ENCODE measurements at regions not wholly inside any gene's neighbourhood (a gene's known extent, or its start where the extent isn't known, plus 50 kb on each side); places are given as distances from the start of the nearest gene placed in this dataset.

DNA sequence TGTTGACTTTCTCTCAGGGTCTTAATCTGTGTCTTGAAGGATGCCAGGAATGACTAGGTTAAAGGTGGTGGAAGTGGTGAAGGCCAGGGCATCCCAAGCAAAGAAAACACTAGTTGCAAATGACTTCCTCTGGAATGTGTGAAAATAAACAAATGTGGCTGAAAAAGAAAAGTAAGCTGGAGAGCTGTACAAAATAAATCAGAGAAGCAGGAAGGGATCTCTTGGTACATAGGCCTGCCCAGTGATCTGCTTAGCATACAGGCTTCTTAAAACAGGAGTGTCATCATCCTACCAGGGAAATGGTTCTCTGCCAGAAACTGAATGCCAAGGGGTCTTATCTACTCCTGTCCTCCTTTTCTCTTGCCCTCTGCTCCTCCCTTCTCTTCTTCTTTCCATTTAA is 1616.0 kb downstream of the KHDRBS2 start:
- TF ChIP-seq, protein P1, sequence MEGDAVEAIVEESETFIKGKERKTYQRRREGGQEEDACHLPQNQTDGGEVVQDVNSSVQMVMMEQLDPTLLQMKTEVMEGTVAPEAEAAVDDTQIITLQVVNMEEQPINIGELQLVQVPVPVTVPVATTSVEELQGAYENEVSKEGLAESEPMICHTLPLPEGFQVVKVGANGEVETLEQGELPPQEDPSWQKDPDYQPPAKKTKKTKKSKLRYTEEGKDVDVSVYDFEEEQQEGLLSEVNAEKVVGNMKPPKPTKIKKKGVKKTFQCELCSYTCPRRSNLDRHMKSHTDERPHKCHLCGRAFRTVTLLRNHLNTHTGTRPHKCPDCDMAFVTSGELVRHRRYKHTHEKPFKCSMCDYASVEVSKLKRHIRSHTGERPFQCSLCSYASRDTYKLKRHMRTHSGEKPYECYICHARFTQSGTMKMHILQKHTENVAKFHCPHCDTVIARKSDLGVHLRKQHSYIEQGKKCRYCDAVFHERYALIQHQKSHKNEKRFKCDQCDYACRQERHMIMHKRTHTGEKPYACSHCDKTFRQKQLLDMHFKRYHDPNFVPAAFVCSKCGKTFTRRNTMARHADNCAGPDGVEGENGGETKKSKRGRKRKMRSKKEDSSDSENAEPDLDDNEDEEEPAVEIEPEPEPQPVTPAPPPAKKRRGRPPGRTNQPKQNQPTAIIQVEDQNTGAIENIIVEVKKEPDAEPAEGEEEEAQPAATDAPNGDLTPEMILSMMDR (conservative IDR thresholded peaks at IDR 0.05; ENCODE audit: low read depth, low read length), result no peak
- TF ChIP-seq POLR2A (IDR thresholded peaks at IDR 0.05; ENCODE audit: low read depth, low read length), result no peak
- no peak for TF ChIP-seq SMC3 (IDR thresholded peaks at IDR 0.05; ENCODE audit: low read depth, low read length)
- TF ChIP-seq RFX5 (IDR thresholded peaks at IDR 0.05; ENCODE audit: low read depth, low read length), result no peak
- TF ChIP-seq, protein P2, sequence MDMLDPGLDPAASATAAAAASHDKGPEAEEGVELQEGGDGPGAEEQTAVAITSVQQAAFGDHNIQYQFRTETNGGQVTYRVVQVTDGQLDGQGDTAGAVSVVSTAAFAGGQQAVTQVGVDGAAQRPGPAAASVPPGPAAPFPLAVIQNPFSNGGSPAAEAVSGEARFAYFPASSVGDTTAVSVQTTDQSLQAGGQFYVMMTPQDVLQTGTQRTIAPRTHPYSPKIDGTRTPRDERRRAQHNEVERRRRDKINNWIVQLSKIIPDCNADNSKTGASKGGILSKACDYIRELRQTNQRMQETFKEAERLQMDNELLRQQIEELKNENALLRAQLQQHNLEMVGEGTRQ (IDR thresholded peaks at IDR 0.05; ENCODE audit: low read depth, low read length), result no peak
- no peak for TF ChIP-seq BHLHE40 (IDR thresholded peaks at IDR 0.05; ENCODE audit: low read depth, low read length)
- TF ChIP-seq CHD1 (IDR thresholded peaks at IDR 0.05; ENCODE audit: low read depth, low read length), result no peak
- TF ChIP-seq RAD21 (IDR thresholded peaks at IDR 0.05; ENCODE audit: low read length), result no peak
- no peak for TF ChIP-seq CEBPB (IDR thresholded peaks at IDR 0.05; ENCODE audit: low read depth, low read length)
- TF ChIP-seq NFE2L2 (IDR thresholded peaks at IDR 0.05; ENCODE audit: low read depth, low read length), result no peak
- no peak for TF ChIP-seq FOS (IDR thresholded peaks at IDR 0.05; ENCODE audit: low read depth, low read length)
- no peak for TF ChIP-seq MAFK (IDR thresholded peaks at IDR 0.05; ENCODE audit: low read depth, low read length)
- TF ChIP-seq, protein P3, sequence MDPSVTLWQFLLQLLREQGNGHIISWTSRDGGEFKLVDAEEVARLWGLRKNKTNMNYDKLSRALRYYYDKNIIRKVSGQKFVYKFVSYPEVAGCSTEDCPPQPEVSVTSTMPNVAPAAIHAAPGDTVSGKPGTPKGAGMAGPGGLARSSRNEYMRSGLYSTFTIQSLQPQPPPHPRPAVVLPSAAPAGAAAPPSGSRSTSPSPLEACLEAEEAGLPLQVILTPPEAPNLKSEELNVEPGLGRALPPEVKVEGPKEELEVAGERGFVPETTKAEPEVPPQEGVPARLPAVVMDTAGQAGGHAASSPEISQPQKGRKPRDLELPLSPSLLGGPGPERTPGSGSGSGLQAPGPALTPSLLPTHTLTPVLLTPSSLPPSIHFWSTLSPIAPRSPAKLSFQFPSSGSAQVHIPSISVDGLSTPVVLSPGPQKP (IDR thresholded peaks at IDR 0.05; ENCODE audit: borderline replicate concordance, low read depth, low read length), result no peak
- no peak for TF ChIP-seq RCOR1 (IDR thresholded peaks at IDR 0.05; ENCODE audit: insufficient replicate concordance, low read length)

Data from IMR-90 (cell line).